ENCODE measurements at regions not wholly inside any gene's neighbourhood (a gene's known extent, or its start where the extent isn't known, plus 50 kb on each side); places are given as distances from the start of the nearest gene placed in this dataset.
A peak's percentile ranks its signal among the peaks of the same experiment; 100 is the strongest.
"Not testable (repeated sequence)": the region's sequence is repeated elsewhere in the genome, so short reads cannot be mapped to it uniquely, and the experiment has no call there.

DNA sequence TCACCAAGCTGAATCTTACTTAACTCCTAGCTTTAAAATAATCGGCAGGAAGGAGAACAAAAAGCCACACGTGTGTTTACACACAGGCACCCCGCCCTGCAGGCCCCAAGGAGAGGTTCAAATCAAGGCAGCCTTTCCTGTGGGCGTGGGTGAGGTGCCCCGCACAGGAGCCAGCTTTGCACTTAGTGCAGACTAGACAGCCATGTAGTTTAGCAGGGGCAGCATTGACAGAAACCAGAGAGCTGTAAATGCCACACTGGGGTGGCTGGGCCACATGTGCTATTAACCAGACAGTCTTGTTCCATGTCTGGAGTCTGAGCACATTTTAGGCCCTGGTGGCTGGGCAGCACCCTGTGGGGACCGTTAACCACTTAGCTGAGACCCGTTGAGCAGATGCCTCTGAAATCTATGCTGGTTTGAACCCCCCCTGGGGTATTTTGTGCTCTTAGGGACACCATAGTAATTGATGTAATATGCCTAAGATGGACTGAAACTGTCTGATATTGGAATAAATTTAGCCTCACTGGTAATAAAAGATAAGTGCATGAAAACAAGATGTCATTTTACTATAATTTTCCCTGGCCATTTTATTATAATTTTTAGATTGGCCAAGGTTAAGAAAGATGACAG lies 106.4 kb upstream of the KCNG1 start:
- peak; percentile 98 for DNase-seq (ENCODE audit: low spot score)

DNA sequence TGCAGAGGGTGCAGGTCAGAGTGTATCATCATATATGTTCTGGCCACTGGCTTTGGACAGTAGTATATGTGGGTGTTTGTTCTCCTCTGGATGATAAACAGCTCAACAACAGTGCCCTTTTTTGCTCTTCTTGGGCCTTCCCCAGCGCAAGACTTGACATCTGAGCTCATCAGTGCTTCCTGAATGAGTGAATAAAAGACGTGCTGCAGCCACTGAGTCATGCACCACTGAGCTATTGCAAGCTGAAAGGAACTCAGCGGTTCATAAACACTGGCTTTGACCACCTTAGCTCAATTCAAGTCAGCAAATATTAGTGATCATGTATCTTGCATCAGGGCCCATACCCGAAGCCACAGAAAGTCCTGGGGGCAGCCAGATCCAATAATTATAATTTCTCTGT lies 105.3 kb upstream of the KCNG1 start:
- no peak for DNase-seq (ENCODE audit: low spot score)

DNA sequence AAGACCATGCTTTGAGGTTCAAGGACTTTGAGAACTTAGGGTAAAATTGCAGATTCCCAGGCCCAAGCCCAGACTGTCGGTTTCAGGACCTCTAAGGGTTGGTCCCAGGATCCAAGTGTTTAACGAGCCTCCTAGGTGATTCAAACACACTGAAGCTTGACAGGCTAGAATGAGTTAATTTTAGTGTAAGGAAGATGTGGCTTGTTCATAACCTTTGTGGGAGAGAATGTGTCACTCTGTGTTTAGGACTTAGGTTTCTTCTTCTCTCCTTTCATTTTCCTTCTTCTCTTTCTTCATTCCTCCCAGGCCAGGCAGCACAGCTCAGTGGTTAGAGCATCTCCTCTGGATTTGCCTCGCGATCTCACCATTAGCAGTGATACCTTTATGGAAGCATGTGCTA lies 104.8 kb upstream of the KCNG1 start:
- DNase-seq (ENCODE audit: low spot score), result no peak

DNA sequence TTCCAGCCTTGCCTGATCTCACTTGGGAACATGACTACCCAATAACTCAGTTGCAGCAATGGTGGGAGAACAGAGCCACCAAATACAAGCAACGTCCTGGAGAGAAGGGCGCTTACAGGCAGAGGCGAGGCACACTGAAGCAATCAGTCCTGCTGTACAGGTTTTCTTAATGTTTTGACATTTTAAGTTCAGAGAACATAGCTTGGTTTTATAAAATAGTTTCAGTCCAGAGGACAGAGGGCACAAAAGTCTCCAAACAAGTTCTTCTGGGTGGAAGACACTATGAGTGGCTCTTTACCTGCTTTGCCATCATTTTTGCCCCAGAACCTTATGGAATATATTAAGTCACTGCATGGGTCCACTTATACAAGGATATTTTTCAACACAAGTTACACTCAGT lies 103.4 kb upstream of the KCNG1 start:
- DNase-seq (ENCODE audit: low spot score), result no peak

DNA sequence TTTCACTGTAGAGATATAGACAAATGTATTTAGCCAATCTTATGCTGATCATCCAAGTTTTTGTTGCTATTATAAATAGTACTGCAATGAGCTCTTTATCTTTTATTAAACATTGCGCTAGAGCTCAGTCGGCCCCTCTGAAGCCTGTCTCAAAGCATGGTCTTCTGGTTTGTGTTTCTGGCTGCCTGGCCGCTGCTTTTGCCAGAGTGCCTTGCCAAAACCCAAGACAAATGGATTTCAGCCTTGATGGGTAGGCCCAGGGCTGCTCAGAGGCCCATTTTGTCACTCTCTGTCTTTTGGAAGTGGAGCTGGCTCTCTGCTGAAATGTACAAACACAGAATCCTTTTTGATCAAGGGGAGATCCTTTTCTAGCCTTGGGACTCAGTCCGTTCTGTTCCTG lies 102.9 kb upstream of the KCNG1 start:
- no peak for DNase-seq (ENCODE audit: low spot score)

DNA sequence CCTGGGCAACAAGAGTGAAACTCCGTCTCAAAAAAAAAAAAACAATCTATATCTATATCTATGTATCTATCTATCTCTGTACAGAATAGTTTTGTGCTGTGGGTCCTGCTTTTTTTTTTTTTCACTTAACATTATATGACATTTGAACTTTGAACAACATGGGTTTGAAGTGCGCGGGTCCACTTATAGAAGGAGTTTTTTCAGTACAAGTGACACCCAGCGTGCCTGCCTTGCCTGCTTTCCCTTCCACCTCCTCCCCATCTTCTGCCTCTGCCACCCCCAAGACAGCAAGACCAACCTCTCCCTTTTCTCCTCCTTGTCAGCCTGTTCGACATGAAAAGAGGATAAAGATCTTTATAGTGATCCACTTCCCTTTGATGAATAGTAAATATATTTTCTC lies 102.2 kb upstream of the KCNG1 start:
- no peak for DNase-seq (ENCODE audit: low spot score)

DNA sequence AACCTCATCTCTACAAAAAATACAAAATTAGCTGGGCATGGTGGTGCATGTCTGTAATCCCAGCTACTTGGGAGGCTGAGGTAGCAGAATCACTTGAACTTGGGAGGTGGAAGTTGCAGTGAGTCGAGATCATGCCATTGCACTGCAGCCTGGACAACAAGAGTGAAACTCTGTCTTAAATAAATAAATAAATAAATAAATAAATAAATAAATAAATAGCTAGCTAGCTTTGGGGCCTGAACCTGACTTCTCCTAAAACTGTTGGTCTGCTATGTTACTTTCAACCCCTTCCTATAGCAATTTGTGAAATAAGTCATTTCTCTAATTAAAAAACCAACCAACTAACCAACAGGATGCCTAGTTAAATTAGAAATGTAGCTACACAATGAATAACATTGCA lies 101.0 kb upstream of the KCNG1 start:
- DNase-seq (ENCODE audit: low spot score), result not testable (repeated sequence)

DNA sequence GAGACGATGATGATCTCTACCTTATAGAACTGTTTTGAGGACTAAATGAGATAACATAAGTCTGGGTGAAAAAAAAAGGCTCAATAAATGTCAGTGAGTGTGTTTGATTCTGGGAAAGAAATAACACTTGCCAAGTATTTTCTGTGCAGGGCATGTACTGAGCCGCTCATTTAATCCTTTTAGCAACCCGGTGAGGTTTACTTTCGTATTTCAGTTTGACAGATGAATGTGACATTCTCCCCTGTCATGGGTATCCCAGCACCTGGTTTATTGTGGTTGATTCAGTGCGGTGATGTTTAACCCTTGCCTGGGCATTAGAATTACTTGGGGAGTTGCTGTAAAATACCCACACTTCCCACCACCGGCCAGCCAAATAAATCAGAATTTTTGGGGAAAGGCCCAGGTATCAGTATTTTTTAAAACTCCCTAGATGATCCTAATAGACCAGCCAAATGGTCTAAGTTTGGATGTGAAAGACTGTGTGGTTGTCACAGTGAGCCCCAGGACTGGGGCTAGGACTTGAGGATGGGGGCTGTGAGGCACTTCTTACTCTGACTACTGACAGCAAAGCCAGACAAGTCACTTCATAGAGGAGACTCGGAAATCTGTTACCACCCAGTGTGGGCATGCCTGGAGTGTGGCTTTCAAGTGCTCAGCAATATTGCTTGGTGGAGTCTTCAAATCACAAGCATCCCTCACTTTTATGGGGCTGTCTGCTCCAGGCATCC lies 100.2 kb upstream of the KCNG1 start:
- no peak for DNase-seq (ENCODE audit: low spot score)

DNA sequence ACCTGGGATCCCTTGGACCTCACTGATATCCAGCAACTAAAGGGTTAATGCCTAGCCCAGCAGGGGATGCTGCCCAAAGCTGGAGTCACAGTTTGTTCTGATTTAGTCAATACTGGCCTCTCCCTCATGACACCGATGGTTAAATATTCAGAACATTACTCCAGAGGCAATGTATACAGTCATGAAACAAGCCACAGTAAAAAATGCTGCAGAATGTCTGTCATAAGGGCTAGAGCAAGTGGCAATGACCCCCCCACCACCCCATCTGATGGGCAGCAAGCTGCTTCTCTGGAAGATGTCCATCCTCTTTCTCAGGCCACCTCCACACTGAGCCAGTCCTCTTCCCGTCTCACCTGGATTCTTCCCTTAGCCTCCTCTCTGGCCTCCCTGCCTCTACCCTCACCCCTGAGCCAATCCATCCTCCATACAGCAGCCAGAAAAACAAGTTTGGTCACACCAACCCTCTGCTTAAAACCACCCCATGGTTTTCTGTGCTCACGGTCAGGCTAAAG lies 99.0 kb upstream of the KCNG1 start:
- DNase-seq (ENCODE audit: low spot score), result no peak

DNA sequence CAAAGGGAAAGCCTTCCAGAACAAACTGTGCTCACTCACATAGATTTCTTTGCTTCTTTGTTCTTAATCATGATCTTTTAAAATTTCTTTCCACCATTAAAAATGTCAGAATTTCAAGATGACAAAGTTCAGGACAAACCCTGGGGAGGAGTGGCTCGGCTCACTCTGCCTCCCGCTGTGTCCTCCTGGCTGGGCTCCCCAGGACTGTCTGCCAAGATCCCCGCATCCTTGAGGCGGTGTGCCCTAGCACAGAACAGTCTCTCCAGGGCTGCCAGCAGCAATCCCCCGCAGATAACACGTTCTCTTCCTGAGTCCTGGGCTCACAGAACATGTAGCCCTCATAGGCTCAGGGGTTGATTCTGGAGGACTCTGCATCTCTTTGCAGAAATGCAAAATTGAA lies 98.4 kb upstream of the KCNG1 start:
- no peak for DNase-seq (ENCODE audit: low spot score)

DNA sequence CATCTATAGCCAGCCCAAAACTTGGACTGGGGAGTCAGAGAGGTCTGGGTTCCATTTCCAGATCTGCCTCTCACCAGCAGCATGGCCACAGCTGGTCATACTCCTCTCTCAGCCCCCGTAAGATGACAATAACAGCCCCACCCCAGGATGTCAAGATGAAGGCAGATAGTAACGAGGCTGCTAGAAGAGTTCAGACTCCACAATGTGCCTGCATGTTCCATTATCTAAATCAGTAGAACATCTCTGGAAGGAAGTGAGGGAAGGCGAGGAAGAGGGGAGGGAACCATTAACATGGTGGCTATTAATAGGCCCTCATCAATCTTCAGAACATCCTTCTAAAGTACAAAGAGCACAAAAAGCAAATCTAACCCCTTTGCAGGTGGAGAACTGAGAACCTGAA lies 98.0 kb upstream of the KCNG1 start:
- peak; percentile 67 for DNase-seq (ENCODE audit: low spot score)

DNA sequence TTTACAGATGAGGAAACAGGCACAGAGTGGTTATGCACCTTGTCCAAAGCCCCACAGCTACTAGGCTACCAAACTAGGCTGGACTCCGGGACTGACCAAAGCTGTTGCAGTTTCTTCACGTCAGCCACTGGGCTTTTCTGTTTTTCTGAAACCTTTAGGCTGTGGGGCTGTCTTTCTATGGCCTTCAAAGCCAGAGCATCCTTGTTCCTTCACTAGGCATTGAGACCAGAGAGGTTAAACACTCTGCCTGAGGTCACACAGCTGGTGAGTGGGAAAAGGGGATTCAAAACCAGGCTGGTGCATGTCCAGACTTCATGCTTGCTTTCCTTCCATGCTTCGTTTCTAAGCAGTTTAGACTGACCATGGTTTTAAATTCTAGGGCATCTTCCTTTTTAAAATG lies 97.5 kb upstream of the KCNG1 start:
- no peak for DNase-seq (ENCODE audit: low spot score)

DNA sequence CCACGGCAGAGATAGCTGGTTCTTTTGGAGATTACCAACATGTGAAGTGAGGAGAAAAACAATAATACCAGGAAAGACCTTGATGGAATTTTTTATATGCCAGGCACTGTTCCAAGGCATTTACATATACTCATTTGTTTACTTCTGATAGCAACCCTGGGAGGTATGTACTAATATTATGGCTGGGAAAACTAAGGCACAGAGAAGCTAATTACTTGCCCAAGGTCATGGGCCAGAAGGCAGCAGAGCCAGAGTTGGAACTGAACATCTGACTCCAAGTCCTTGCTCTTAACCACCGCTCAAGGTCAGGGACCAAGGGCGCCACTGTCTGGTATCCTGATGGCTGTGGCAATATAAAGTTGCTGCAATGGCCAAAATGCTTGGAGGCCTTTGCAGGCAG lies 97.0 kb upstream of the KCNG1 start:
- DNase-seq (ENCODE audit: low spot score), result no peak

DNA sequence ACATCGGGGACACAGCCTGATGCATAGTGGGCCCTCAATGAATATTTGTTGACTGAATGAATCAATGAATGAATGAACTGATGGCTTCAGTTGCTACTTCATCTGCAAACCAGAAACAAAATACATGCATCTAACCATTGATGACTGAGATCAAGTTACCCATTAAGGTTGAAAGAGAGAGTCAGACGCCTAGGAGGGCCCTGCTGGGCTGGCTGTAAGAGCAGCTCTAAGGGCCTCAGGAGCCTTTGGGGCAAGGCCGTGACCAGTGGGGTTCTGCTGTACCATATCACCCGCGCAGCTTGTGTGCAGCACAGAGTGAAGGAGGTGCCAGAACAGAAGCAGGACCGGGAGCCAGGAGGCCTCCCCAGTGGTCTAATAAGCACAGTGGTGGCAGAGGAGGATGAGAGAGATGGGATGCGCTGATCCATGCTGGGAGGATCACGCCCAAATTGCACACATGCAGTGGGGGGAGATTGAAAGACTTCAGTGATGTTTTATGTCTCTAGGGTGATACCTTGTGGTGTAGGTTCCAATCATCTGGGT lies 96.1 kb upstream of the KCNG1 start:
- DNase-seq (ENCODE audit: low spot score), result no peak

DNA sequence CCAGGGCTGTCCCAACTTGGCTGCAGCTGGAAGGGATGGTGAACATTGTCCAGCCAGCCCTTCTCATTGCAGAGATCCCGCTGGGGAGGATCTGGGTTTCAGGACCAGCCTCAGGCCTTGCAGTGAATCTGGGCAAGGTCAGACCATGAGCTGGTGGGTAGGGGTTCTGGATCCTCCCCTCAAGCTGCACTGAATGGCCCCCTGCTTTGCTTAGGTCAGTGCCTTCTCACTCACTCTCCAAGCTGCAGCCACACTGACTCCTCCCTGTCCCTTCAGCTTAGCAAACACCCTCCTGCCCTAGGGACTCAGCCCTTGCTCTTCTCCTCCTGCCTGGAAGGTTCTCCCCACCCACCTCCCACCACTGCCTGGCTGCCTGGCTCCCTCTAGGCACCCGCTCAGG lies 95.3 kb upstream of the KCNG1 start:
- DNase-seq (ENCODE audit: low spot score), result no peak

DNA sequence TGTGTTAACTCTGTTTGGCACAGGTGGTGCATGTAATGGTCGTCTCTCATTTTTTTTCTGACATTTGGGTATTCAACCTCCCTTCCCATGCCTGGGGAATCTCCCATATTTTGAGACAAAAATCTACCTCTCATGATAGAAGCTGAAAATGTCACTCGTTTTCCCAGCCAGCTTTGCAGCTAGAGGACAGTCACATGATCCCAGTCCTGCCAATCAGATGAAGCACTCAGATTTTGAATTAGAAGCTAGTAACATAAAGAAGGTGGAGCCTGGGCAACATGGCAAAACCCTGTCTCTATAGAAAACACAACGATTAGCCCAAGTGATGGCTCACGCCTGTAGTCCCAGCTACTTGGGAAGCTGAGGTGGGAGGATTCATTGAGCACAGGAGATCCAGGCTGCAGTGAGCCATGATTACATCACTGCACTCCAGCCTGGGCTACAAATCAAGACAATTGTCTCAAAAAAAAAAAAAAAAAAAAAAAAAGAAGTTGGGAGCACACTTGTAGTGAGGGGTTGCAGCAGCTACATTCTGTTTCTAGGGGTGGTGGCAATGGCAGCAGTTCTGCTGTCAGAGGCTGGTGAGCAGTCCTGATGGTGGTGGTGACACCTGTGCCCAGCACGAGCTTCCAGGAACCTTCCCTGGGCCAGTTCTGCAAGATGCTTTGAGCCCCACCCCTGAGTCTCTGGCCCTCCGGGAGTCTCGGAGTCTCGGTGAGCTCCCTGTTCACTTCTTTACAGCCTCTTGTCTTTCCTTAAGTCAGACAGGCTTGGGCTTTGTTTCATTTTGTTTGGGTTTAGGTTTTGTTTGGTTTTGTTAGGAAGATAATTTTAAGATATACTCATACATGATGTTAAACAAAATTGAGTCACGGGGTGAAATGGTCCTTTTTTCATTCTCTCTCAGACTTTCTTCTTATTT lies 94.1 kb upstream of the KCNG1 start:
- no peak for DNase-seq (ENCODE audit: low spot score)

DNA sequence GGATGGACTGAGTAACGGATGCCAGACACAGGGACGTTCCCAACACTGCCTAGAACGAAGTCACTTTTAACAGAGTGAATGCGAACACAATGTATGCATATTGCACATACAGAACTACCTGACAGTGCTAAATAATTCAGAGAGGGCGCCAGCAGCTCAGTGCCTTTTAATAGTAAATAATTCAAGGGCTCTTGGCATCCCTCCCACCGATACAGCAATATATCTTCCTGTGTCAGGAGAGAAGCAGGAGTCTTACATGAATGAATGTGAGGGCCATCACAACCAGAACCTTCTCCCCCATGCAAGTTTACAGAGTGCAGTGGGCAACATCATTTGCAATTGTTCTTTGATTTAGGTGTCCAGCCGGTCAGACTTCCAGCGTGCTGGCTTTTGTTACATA lies 88.4 kb upstream of the KCNG1 start:
- no peak for DNase-seq (ENCODE audit: low spot score)

DNA sequence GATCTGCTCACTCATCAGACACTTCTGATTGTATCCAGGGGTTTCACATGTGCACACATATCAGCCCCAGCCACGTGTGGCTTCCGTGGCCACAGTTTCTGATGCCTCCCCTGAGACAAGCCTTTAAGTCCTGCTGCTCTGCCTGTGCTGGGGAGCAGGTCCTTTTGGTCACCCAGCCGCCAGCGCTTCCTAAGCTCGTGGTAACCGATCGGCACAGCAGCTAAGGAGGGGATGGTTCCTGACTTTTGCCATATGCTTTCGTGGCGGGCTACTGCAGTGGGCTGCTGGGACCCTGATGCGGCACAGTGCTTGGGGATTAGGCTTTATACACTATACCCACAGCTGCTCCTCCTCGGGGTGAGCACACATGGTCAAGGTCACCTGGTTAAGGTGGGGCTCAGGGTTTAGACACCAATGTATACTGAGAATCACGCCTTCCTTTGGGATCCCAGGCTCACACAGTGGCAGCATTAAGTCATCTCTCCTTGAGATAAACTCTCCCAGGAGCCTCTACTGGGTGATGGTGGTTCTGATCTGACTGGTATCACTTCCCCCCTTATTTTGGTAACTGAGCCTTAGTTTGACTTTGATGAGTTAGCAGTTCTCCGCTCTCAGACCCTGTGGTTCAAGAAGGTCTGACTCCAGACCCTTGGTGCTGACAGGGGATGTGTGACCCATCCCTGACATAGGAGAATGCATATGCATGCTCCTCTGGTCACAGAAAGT lies 85.9 kb upstream of the KCNG1 start:
- no peak for DNase-seq (ENCODE audit: low spot score)

DNA sequence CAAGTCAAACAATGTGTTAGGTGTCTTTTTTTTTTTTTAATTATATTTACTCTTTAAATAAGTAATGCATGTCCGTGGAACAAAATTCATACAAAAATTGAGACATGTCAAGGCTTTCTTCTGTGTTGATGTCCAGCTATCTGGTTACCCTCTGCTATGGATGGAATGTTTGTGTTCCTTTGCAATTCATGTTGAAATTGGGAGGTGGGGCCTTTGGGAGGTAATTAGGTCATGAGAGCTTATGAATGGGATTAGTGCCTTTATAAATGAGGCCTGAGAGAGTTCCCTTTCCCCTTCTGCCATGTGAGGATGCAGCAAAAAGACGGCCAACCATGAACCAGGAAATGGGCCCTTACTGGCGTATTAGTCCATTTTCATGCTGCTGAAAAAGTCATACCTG lies 83.1 kb upstream of the KCNG1 start:
- no peak for DNase-seq (ENCODE audit: low spot score)

DNA sequence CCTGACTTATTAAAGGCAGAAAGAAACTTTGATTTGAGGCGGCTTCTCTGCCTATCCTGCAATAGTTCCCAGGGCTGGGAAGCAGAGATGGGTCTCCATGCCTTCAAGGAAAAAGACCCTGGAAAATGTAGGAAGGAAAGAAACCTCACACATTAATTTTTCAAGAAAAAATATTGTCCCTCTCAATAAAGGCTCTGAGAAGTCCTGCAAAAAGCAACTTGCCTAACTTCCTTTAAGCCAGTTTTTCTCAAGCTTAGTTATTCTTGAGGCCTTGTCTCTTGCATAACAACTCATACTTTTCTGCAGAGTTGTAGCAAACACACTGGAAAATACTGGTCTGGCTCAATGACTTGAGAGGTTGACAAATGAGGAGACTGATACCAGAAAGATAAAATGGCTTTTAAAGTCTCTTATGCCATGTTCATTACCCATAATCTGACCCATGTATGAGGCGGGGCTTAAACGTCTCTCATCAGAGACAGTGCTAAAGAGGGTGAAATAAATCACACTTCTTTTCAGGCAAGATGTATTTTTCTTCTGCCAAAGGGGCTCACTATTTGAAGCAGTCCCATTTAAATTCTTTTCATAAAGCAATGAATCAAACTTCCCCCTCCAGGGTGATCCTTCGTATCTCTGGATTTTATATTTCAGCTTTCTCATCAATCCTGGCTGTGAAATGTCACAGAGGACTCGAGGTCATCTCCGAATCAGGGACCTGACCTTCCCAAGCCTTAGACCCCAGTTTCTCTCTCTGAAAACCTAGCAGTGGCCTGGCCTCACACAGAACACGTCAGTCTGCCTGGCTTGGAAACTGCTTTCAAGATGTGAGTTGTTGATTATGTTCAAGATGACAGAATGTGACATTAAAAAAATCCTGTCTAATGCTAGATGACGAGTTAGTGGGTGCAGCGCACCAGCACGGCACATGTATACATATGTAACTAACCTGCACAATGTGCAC lies 82.3 kb upstream of the KCNG1 start:
- no peak for DNase-seq (ENCODE audit: low spot score)

Data from SK-N-DZ (cell line).